Stomach (tissue), 8 donors: ENCODE measurements at regions not wholly inside any gene's neighbourhood (a gene's known extent, or its start where the extent isn't known, plus 50 kb on each side); places are given as distances from the start of the nearest gene placed in this dataset.
A peak's percentile ranks its signal among the peaks of the same experiment; 100 is the strongest.

Experiments used
- DNase-seq, 2 donors: peaks; one replicate each; pipeline versions ENCODE4 v3.0.0 to v3.0.0-alpha.2; 2013 to 2019
- H3K27ac ChIP-seq, 5 donors: fragments of 200-600 bp in 4 of 5; sonication (generic) in 4 of 5; one replicate each; pipeline ENCODE4 v1.5.1; 2013 to 2019; ENCODE audit warnings: mild to moderate bottlenecking in 1 of 5, moderate library complexity in 1 of 5
- H3K27me3 ChIP-seq, 3 donors: fragments of 200-600 bp; sonication (generic); one replicate each; pipeline ENCODE4 v1.5.1; 2017 to 2019; ENCODE audit warnings: mixed run types in 1 of 3
- H3K36me3 ChIP-seq, 4 donors: fragments of 200-600 bp; sonication (generic); 1 replicate in 3 of 4; 2 replicates in 1 of 4; pipeline ENCODE4 v1.5.1; 2016 to 2019
- H3K4me1 ChIP-seq, 4 donors: fragments of 200-600 bp; sonication (generic); one replicate each; pipeline ENCODE4 v1.5.1; 2016 to 2019
- H3K4me3 ChIP-seq, 4 donors: fragments of 200-600 bp; sonication (generic) in 3 of 4; one replicate each; pipeline ENCODE4 v1.5.1; 2016 to 2019; ENCODE audit warnings: mild to moderate bottlenecking in 1 of 4
- H3K9me3 ChIP-seq, 4 donors: fragments of 200-600 bp; sonication (generic); one replicate each; pipeline ENCODE4 v1.5.1; 2016 to 2019
- CTCF ChIP-seq, 7 experiments: fragments of 450-650 bp in 4 of 7; fragments of 200-600 bp in 3 of 7; sonication (generic) in 3 of 7; IDR thresholded peaks; one replicate each; pipeline ENCODE4 v1.5.1; 2016 to 2019; ENCODE audit warnings: antibody characterized with exemption in 7 of 7, control low read depth in 2 of 7, mild to moderate bottlenecking in 1 of 7
- EP300 ChIP-seq: sonication (generic); formaldehyde crosslinking; IDR thresholded peaks from one replicate; pipeline ENCODE4 v1.6.1; 2017; ENCODE audit warnings: antibody characterized with exemption
- POLR2A ChIP-seq, 4 donors: fragments of 450-650 bp; IDR thresholded peaks; one replicate each; pipeline ENCODE4 v1.6.1; 2016; ENCODE audit warnings: antibody characterized with exemption in 4 of 4, control low read depth in 2 of 4, mild to moderate bottlenecking in 1 of 4, moderate library complexity in 1 of 4
- POLR2AphosphoS5 ChIP-seq, 3 donors: sonication (generic); formaldehyde crosslinking; IDR thresholded peaks; one replicate each; pipeline ENCODE4 v1.6.1; 2016; ENCODE audit warnings: antibody characterized with exemption in 3 of 3
- WGBS, 5 donors: extraction: QIAGEN DNeasy Blood & Tissue Kit in 3 of 5; methylation state at CpG; one replicate each; pipeline versions ENCODE4 v1.1.5 to v1.1.7; 2013 to 2018; 5-methylcytosine and 5-hydroxymethylcytosine counted together
- intact Hi-C: fragments of 100-400 bp; cut with DNase I; formaldehyde crosslinking; loops from one replicate; pipeline ENCODE4 v1.15.1; 2023; ENCODE audit warnings: low total_unique reads
- donor health status: healthy with polysubstance abuse.
- donor health status: Bipolar disorder and iron deficiency.
- donor health status: healthy.

GRCh38 chr3:127467391-127467790 lies 123.1 kb downstream of the TPRA1 start:
- no peak overlapping the region for H3K4me3 ChIP-seq
- intact Hi-C loops = no loop called here
- H3K4me1 ChIP-seq = peaks cover 0 to 6% (median 1%) of the 10 kb centered on the region in 4 donors
- peaks cover 0 to 5% (median 0%) of the 10 kb centered on the region in 3 donors for H3K27me3 ChIP-seq
- no peak overlapping the region for H3K27ac ChIP-seq
- DNase-seq = no peak
- TF ChIP-seq POLR2A (IDR thresholded peaks at IDR 0.05) (no peak), EP300 (no peak), POLR2AphosphoS5 (IDR thresholded peaks at IDR 0.05) (no peak), CTCF (IDR thresholded peaks at IDR 0.05) (no peak)
- 17 to 76% (median 60%) methylated on average over 1 to 12 of the region's 12 CpGs for WGBS, 5 donors
- H3K9me3 ChIP-seq = no peaks in the 10 kb centered on the region
- H3K36me3 ChIP-seq = no peaks in the 10 kb centered on the region

- 50 to 60% (median 56%) methylated on average over 7 of the region's 7 CpGs for WGBS, 5 donors
- DNase-seq = peak; percentile 28 to 31
- no peak for TF ChIP-seq POLR2A (IDR thresholded peaks at IDR 0.05)
- TF ChIP-seq POLR2AphosphoS5 (IDR thresholded peaks at IDR 0.05) = no peak
- TF ChIP-seq EP300 = no peak
- TF ChIP-seq CTCF (IDR thresholded peaks at IDR 0.05) = no peak
Measured at GRCh38 chr3:127464642-127465041, 125.9 kb downstream of the TPRA1 start.

GRCh38 chr3:127462111-127462655 lies 128.3 kb downstream of the TPRA1 start:
- DNase-seq = no peak
- Histone ChIP-seq H3K9me3 (no peaks in the 10 kb centered on the region), H3K4me3 (no peak overlapping the region), H3K27ac (no peak overlapping the region), H3K4me1 (peaks cover 0 to 14% (median 5%) of the 10 kb centered on the region in 4 donors), H3K27me3 (peaks cover 0 to 27% (median 1%) of the 10 kb centered on the region in 3 donors), H3K36me3 (no peaks in the 10 kb centered on the region)
- no peak for TF ChIP-seq CTCF (IDR thresholded peaks at IDR 0.05)
- no peak for TF ChIP-seq POLR2A (IDR thresholded peaks at IDR 0.05)
- TF ChIP-seq POLR2AphosphoS5 (IDR thresholded peaks at IDR 0.05) = no peak
- 82 to 94% (median 89%) methylated on average over 6 to 8 of the region's 8 CpGs for WGBS, 5 donors
- intact Hi-C loops = no loop called here

More at GRCh38 chr3:127464642-127465041, 125.9 kb downstream of the TPRA1 start:
- intact Hi-C loops = no loop called here
- H3K27me3 ChIP-seq = peaks cover 0 to 5% (median 0%) of the 10 kb centered on the region in 3 donors
- no peak overlapping the region for H3K4me3 ChIP-seq
- H3K4me1 ChIP-seq = peaks cover 0 to 7% (median 2%) of the 10 kb centered on the region in 4 donors
- H3K27ac ChIP-seq = no peak overlapping the region
- no peaks in the 10 kb centered on the region for H3K36me3 ChIP-seq
- H3K9me3 ChIP-seq = no peaks in the 10 kb centered on the region

- no peaks in the 10 kb centered on the region for H3K36me3 ChIP-seq
- no peak overlapping the region for H3K4me3 ChIP-seq
- DNase-seq = no peak
- H3K27me3 ChIP-seq = peaks cover 0 to 35% (median 9%) of the 10 kb centered on the region in 3 donors
- intact Hi-C loops = no loop called here
- no peak for TF ChIP-seq CTCF (IDR thresholded peaks at IDR 0.05)
- TF ChIP-seq EP300 = no peak
- no peak for TF ChIP-seq POLR2AphosphoS5 (IDR thresholded peaks at IDR 0.05)
- no peak for TF ChIP-seq POLR2A (IDR thresholded peaks at IDR 0.05)
- H3K27ac ChIP-seq = no peak overlapping the region
- no peaks in the 10 kb centered on the region for H3K9me3 ChIP-seq
- WGBS, 5 donors = 78 to 87% (median 85%) methylated on average over 10 of the region's 10 CpGs
- peaks cover 6 to 22% (median 13%) of the 10 kb centered on the region in 4 donors for H3K4me1 ChIP-seq
Measured at GRCh38 chr3:127461286-127461910, 129.1 kb downstream of the TPRA1 start.
